NB4 (cell line): ENCODE measurements at regions not wholly inside any gene's neighbourhood (a gene's known extent, or its start where the extent isn't known, plus 50 kb on each side); places are given as distances from the start of the nearest gene placed in this dataset.

ENCODE experiments used
- POLR2A ChIP-seq: IDR thresholded peaks from 2 replicates; pipeline ENCODE4 v1.6.1; 2011; ENCODE audit warnings: mild to moderate bottlenecking; ENCODE audit not compliant: insufficient read length; ENCODE audit errors: extremely low read depth
- TF ChIP-seq, protein P1 (sequence below): IDR thresholded peaks from one replicate; pipeline ENCODE4 v1.5.1; 2012; ENCODE audit warnings: low read depth, low read length

DNA sequence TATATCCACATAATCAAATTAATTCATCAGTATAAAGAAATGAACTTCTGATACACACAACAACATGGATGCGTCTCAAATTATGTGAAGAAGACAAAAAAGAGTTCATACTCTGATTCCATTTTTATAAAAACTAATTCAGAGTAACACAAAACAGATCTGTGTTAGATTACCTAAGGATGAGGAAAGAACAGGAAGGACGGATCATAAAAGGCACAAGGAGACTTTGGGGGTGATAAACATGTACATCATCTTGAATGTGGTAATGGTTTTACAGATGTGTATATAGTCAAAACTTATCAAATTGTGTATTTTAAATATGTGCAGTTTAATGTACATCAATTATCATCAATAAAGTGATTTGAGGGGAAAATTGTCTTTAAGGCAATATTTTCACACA, 59.9 kb upstream of the DOCK9 start:
- TF ChIP-seq POLR2A = no peak
- TF ChIP-seq, protein P1, sequence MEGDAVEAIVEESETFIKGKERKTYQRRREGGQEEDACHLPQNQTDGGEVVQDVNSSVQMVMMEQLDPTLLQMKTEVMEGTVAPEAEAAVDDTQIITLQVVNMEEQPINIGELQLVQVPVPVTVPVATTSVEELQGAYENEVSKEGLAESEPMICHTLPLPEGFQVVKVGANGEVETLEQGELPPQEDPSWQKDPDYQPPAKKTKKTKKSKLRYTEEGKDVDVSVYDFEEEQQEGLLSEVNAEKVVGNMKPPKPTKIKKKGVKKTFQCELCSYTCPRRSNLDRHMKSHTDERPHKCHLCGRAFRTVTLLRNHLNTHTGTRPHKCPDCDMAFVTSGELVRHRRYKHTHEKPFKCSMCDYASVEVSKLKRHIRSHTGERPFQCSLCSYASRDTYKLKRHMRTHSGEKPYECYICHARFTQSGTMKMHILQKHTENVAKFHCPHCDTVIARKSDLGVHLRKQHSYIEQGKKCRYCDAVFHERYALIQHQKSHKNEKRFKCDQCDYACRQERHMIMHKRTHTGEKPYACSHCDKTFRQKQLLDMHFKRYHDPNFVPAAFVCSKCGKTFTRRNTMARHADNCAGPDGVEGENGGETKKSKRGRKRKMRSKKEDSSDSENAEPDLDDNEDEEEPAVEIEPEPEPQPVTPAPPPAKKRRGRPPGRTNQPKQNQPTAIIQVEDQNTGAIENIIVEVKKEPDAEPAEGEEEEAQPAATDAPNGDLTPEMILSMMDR = no peak
